GM12873 (cell line): ENCODE measurements at regions not wholly inside any gene's neighbourhood (a gene's known extent, or its start where the extent isn't known, plus 50 kb on each side); places are given as distances from the start of the nearest gene placed in this dataset.

Experiments
- TF ChIP-seq, protein P1 (sequence below): IDR thresholded peaks from 2 replicates; pipeline ENCODE4 v1.5.1; 2012; ENCODE audit warnings: low read depth, mild to moderate bottlenecking, moderate library complexity, low read length, control low read depth; ENCODE audit not compliant: insufficient read depth; ENCODE audit errors: missing control alignments

DNA sequence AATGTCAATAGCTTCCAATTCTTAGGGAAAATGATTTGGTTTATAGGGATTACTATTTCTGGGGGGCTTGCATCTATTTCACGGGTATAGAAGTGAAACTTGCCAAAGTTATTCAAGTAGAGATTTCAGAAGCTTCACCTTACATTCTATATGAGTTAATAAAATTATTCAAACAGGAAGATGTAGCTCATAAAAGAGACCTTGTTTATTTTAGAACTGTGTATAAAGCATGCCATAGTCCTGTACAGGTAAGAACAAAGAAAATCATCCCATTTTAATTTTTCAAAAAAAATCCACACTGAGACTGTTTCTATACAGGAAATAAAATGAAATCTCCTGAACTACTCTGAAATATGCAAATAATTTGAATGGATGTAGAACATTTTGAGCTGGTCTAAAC lies 834.7 kb downstream of the TRHDE start:
- TF ChIP-seq, protein P1, sequence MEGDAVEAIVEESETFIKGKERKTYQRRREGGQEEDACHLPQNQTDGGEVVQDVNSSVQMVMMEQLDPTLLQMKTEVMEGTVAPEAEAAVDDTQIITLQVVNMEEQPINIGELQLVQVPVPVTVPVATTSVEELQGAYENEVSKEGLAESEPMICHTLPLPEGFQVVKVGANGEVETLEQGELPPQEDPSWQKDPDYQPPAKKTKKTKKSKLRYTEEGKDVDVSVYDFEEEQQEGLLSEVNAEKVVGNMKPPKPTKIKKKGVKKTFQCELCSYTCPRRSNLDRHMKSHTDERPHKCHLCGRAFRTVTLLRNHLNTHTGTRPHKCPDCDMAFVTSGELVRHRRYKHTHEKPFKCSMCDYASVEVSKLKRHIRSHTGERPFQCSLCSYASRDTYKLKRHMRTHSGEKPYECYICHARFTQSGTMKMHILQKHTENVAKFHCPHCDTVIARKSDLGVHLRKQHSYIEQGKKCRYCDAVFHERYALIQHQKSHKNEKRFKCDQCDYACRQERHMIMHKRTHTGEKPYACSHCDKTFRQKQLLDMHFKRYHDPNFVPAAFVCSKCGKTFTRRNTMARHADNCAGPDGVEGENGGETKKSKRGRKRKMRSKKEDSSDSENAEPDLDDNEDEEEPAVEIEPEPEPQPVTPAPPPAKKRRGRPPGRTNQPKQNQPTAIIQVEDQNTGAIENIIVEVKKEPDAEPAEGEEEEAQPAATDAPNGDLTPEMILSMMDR = no peak

DNA sequence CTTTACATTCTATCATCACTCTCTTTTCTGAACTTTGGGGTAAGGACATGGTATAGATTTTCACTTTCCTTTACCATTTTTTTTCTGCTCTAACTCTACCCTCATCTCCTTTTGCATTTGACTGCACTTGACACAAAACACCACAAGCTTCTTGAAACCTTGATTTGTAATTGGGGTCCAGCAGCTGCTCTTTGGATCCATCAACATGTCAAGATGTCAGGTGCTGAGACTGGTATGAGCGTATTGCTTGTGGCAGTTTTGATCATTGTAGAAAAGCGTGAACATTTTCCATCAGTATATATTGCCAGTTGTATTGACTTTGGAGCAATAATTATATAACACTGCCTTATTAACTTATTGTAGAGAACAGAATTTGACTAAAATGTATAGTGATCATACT lies 838.6 kb downstream of the TRHDE start:
- TF ChIP-seq, protein P1 = no peak

DNA sequence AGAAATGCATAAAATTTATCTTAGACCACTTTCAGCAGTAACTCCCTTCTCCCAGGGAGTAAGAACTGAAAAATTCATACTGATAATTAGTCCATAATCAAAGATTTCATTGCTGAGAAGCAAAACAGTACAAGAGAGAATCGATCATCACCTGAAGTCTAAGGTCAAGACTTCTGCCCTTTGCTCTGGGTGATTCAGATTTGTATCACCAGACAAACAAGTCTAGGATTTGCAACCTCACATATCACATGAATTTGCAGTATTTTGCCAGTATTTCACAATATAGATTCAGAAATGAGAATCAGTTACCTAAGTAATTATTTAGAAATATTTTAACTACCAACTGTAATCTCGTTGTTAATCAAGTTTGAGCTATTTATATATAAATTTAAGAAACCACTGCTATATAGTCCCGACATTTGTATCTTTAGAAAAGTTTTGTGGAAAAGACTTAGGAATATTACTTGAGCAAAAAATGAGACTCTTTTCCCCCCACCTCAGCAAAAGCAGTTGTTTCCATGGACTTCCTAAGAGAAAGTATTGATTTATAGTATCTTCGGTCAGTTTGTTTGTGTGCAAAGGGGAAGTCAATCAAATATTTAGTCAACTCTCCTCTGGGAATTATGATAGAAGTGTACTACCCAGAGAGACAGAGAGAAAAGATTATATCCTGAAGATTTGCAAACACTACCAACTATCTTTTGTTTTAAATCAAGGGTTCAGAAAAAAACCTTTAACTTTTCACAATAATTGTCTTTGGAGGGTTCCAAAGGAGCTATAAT lies 840.1 kb downstream of the TRHDE start:
- TF ChIP-seq, protein P1 = no peak

DNA sequence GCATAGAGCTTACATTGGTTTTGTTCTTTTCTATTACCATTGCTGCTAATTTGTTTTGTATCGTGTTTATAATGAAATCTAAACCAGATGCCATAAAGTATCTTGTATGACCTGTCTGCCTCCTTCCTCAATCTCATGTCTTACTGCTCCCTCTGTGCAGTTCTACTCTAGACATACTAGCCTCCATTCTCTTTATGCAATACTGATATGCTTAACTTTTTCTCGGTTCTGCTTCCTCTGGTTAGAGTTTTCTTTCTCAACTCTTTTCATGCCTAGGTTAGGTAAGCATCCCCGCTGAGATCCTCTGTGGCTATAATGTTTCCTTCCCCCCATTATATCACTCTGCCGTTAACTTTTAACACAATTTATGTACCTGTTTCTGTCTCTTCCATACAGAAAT lies 852.3 kb downstream of the TRHDE start:
- TF ChIP-seq, protein P1 = no peak

DNA sequence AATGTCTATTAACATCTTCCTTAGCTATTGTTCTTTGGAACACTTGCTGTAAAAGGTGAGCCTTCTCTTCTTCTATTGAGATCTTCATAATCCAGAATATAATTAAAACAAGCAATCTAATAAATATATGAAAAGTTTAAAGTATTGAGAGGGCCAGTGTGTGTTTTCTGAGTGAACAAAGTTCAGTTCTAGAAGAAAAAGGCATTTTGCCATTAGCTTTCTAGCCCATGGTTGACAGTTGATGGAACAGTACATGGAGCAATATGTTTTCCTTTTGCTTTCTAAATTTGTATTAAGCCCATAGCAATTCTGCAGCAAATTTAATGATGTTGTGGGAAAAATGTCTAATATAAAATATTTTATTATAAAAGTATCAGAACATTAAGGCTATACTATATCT lies 853.0 kb downstream of the TRHDE start:
- TF ChIP-seq, protein P1 = no peak

DNA sequence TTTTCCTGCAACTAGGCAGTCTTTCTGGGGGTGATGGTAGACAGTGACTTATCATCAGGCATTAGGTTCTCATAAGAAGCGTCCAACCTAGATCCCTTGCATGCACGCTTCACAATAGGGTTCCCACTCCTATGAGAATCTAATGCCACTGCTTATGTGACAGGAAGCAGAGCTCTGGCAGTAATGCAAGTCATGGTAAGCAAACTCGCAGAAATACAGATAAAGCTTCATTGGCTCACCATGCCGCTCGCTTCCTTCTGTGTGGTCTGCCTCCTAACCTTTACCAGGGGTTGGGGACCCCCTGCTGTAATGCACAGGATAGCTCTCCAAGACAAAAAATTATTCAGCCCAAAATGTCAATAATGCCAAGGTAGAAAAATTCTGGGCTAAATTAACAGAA lies 864.2 kb downstream of the TRHDE start:
- TF ChIP-seq, protein P1 = no peak

DNA sequence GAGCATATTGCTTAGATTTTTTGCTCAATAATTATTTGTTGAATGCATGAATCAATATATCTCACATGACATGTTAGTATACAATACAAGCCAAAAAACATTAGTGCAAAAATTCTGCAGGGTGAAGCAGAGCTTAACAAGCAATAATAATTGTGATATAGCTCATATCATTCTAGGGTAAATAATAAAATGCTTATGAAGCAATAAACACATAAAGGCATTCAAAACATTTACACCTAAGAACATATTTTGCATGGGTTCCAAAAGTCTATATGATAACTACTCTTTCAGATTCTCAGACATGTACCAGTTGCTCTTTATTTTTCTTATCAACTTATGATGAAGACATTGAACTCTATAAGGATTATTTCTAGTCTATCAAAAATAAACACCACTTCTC lies 886.2 kb downstream of the TRHDE start:
- TF ChIP-seq, protein P1 = no peak
